NCI-H226 (cell line): ENCODE measurements at regions not wholly inside any gene's neighbourhood (a gene's known extent, or its start where the extent isn't known, plus 50 kb on each side); places are given as distances from the start of the nearest gene placed in this dataset.
"Not testable (repeated sequence)": the region's sequence is repeated elsewhere in the genome, so short reads cannot be mapped to it uniquely, and the experiment has no call there.

Source experiments
- DNase-seq: peaks from one replicate; pipeline ENCODE4 v3.0.0-alpha.2; 2015

DNA sequence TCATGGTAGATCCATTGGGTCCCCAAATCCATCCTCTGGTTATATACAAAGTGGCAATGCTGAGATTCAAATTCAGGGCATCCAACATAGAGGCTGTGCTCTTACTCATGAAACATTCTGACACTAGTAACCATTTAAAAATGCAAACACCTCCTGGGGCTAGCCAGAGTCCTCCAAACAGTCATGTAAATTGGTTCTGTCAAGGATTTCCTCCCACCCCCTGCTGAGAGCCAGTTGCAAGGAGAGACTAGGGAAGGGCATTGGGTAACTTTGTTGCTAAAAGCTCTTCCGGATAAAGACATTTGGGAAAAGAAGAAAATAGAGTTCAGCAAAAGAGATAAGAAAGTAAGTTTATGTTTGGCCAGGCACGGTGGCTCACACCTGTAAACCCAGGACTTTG is 58.3 kb downstream of the ART5 start:
- not testable (repeated sequence) for DNase-seq

DNA sequence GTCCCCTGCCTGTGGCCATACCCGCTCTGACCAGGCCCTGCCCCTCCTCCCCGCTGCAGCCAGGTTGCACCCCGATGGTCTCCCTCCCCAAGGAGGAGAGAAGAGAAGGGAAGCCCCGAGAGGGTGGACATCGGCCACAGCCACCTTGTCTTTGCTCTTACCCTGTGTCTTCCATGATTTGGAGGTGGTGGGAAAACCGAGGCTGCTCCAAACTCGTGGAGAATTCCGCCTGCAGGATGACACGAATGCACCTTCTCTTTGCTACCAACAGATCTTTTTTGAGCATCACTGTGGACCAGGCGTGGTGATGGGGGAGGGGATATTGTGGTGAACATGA is 60.4 kb downstream of the ART5 start:
- DNase-seq = not testable (repeated sequence)

DNA sequence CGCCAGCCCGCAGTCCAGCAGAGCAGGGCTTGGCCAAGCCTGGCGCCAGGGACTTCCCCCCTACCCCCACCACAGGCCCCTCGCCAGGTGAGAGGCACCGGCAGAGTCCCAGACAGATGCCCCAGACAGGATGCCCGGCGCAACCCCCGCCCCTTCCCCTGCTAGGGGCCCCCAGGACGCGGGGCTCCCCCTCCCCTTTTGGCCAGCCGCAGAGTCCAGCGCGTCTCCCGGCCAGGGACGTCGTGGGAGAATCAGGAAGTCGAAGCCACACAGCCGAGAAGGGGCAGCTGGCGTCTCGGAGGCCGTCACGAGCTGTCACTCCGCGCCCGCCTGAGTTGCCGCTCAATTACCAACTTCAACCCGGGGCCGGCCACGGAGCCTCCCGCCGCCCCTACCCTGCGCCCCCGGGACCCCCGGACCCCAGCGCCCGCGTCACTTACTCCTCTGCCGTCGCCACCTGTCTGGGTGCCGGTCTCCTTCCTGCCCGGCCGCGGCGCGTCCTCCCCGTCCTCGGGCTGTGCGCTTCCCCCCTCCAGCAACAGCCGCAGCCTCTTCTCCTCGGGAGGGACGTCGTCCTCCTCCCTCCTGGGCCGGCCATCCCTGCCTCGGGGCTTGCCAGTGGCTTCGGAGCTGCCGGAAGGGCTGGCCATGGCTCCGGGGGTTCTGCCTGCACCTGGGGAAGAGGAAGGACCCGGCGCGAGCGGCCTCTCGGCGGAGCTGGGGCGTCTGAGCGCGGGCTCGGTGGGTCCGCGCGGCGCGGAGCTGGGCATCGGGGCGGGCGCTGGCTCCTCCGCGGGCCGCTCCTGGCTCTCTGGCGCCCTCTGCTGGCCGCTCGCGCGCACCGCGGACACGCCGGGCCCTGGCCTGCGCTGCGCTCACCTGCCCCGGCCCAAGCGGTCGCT is 61.1 kb downstream of the ART5 start:
- peak; percentile 3 for DNase-seq

DNA sequence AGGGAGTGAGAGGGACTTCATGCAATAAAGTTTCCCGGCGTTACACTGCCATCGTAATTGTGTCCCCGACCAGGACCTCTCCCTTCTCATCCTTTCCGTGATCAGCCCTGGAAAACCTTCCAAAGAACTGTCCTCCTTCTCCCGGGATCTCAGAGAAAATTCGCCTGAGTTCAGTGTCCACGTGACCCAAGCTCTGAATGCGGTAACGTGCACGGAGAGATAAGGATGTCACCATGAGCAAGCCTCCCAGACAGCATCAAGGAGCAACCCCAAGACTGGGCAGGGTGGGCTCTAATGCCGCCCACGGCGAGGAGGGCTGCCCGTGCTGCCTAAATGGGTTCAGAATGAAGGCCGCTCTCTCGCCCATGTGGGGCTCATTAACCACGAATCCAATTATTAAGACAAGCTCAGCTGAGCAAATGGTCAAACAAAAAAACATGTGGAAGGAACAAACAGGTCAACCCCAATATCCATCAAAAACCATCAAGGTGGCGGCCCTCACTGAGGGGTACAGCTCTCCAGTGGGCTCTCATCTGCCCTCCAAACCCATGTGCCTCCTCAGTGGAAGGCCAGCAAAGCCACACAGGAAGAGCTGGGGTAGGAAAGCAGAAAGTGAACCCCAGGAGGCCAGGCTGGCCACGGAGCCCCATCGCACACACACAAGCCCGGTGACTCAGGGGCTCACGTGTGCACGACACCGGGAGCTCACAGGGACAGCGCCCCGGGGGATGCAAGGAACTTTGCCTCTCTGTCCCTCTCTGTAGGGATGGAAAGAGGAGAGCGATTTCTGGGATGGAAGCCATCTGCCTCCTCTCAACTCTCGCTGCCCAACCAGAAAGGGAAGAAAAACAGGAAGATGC is 62.0 kb downstream of the ART5 start:
- DNase-seq = not testable (repeated sequence)

DNA sequence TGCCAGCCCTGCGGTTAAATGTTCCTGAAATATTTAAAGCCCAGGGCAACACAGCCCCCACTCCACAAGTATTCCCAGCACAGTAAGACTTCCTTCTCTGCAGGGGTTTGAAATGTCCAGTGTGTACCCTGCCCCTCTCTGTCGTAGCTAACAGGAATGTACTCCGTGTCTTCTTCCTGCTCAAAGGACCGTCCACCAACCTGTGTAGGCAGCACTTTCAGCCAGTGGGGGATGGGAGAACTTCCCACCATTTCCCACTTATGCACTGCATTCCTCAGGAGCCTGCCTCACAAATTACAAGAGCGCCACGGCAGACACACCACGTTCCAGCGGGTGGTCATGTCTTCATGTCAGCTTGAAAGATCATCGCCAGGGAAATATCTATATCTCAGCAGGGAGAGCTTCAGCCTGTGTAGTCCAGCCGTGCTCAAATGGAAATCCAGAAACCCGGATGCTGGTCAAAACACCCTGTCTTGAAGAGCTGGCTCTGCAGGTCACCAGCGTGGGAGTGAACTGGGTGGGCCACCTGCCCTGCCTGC is 65.7 kb downstream of the ART5 start:
- not testable (repeated sequence) for DNase-seq

DNA sequence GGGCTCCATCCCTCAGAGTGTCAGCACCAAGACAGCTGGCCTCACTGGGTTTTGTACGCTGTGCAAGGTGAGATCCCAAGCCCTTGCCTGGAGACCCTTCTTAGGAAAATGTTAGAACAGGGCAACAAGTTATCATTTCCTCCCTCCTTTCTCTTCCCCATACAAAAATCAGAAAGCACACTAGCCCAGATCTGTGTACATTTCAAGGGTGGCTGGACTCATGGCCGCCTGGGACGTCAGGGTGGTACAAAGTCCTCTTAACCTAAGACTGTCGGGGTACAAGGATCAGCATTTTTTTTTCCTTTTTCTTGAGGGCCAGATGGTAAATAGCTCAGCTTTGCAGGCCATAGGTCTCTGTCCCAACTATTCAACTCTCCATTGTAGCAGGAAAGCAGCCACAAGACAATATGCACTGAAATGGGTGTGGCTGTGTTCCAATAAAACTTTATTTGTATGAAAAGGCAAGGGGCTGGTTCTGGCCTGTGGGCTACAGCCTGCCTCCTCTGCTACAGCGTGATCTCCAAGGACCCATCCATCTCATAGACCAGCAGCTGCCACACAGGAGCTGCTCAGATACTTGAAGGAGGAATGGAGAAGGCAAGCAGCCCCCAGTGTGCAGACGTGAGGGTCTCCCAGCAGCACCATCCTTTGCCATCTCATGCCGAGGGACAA is 68.7 kb downstream of the ART5 start:
- DNase-seq = not testable (repeated sequence)

DNA sequence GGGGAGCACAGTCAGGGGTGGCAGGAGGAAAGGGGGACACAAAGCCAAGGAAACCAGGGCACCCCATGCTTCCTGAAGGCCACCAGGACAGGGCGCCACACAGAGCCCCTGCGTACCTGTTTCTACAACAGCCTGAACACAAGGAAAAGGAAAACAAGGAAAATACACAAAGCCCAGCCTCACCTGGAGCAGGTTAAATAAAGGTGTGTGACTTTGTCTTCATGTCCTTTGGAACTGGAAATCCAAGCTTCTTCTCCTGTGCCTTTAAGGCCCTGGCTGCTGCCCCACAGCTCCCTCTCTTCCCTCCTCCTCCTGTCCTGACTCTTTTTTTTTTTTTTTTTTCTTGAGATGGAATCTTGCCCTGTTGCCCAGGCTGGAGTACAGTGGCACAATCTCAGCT is 70.0 kb downstream of the ART5 start:
- not testable (repeated sequence) for DNase-seq

DNA sequence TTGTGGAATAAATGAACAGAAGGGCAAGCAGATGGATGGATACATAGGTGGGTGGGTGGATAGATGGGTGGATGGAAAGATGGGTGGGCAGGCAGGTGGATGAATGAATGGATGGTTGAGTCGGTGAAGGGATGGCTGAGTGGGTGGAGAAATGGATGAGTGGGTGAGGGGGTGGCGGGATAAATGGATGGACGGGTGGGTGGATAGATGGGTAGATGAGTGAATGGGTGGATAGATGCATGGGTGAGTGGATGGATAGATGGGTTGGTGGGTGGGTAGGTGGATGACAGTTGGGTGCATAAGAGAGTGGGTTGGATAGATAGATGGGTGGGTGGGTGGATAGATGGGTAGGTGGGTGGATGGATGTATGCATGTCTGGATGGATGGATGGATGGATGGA is 76.0 kb downstream of the ART5 start:
- DNase-seq = not testable (repeated sequence)

DNA sequence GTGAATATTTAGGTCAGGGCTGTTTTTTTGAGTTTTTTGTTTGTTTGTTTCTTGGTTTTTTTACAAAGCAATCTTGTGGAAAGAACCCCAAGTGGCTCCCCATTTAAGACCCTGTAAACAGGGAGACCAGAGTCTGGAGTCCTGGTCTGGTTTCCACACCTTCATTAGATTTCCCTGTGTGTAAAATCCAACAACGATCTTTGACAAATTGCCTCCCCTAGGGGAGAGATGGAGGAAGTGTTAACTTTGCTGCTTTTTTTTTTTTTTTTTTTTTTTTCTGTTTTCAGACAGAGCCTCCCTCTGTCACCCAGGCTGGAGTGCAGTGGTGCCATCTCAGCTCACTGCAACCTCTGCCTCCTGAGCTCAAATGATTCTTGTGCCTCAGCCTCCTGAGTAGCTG is 77.4 kb downstream of the ART5 start:
- not testable (repeated sequence) for DNase-seq

DNA sequence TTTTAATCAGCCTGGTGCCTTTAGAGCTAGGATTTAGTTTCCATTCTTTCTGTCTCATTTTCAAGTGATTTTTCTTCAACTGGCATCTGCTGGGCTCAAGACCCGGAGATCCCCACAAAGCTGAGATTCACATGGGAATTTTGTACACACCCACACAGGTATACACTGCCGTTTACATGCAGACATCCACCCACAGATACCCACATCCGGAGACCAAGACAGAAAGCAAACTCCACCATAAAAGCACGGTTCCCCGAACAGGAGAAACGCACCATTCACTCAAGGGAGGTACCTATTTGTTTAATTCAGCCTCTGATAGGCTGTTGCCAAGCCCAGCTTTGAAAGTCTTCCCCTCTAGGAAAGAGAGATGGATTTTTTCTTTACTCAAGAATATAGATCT is 87.2 kb downstream of the ART5 start:
- DNase-seq = not testable (repeated sequence)

DNA sequence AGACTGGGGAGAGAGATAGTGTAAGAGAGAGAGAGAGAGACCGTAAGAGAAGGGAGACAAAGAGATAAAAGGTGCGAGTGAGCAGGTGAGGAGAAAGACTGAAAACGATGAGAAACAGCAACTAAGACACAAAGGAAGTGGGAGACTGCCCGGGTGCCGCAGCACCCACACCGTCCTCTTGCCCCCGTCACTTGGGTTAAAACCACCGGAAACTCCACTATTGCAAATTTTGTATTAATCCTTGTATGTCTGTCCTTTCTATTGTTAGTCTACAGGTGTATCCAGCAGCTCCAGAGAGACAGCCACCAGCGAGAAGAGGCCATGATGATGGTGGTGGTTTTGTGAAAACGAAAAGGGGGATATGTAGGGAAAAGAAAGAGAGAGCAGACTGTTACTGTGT is 96.8 kb downstream of the ART5 start:
- not testable (repeated sequence) for DNase-seq

DNA sequence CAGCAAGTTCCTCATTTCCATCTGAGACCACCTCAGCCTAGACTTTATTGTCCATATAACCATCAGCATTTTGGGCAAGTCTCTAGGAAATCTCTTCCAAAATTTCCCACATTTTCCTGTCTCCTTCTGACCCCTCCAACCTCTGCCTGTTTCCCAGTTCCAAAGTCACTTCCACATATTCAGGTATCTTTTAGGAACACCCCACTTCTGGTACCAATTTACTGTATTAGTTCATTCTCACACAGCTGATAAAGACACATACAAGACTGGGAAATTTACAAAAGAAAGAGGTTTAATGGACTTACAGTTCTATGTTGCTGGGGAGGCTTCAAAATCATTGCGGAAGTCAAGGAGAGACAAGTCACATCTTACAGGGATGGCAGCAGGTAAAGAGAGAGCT is 103.6 kb downstream of the ART5 start:
- not testable (repeated sequence) for DNase-seq

DNA sequence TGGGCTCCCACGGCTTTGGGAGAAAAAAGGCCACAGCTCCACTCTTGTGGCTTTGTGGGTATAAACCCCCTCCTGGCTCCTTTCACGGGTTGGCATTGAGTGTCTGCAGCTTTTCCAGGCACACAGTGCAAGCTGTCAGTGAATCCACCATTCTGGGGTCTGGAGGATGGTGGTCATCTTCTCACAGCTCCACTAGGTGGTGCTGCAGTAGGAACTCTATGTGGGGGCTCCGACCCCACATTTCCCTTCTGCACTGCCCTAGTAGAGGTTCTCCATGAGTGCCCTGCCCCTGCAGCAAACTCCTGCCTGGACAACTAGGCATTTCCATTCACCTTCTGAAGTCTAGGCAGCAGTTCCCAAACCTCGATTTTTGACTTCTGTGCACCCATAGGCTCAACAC is 104.5 kb downstream of the ART5 start:
- not testable (repeated sequence) for DNase-seq

DNA sequence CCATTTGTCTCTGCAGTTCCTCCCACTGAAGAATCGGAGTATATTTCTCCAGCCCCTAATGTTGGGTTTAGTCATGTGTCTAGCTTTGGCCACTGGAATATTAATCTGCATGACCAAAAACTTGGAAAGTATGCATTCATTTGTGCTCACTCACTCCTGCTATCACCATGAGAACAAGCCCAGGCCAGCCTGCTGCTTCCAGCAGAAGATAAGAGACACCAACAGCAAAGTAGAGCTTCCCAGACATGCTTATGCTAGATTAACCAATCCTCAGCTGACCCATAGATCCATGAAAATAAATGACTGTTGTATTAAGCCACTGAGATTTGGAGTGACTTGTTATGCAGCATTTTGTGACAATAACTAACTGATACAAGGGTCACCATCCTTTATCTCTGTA is 108.8 kb downstream of the ART5 start:
- not testable (repeated sequence) for DNase-seq

DNA sequence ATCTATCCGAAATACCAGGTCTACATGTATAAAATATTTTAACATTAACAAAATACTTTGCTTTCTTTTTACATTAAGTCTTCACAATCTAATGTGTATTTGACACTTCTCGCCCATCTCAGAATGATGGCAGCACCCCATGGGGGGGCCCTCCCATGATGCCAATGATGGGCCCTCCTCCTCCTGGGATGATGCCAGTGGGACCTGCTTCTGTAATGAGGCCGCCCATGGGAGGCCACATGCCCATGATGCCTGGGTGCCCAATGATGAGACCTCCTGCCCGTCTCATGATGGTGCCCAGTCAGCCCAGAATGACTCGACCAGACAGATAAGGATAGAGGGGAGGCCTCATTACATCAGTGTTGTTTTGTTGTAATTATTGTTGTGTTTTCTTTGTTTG is 110.5 kb downstream of the ART5 start:
- DNase-seq = not testable (repeated sequence)

DNA sequence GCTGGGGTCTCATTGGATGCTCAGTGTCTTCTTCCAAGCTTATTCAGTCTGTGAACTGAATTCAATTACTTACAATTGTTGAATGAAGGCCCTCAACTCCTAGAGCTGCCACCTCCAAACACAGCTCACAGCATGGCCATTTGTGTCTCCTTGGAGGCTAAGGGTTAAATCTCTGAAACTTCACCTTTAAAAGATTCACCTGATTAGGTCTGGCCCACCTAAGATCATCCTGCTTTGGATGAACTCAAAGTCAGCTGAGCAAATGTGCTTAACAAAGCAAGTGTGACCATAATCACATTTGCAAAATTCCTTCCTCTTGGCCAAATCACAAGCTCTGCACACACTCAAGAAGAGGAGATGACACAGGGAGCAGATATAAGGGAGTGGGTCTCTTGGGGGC is 118.2 kb downstream of the ART5 start:
- not testable (repeated sequence) for DNase-seq

DNA sequence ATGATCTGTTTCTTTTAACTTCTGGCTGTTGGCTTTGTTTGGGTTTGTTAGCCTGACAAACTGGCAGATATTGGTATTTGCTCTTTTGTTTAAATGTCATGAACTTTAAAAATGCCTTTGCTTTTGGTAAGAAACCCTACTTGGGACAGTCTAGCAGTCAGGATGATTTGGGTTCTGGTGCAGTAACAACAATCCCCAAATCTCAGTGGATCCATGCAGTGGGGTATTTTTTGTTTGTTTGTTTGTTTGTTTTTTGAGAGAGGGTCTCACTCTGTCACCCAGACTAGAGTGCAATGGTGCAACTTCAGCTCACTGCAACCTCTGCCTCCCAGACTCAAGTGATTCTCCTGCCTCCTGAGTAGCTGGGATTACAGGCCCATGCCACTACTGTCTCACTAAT is 120.9 kb downstream of the ART5 start:
- DNase-seq = not testable (repeated sequence)

DNA sequence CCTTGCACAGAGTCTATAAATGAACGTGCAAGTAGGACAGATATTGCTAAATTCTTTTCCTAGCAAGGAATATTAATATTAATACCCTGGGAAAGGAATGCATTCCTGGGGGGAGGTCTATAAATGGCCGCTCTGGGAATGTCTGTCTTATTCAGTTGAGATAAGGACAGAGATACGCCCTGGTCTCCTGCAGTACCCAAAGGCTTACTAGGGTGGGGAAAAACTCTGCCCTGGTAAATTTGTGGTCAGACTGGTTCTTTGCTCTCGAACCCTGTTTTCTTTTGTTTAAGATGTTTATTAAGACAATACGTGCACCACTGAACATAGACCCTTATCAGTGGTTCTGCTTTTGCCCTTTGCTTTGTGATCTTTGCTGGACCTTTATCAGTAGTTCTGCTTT is 122.0 kb downstream of the ART5 start:
- not testable (repeated sequence) for DNase-seq

DNA sequence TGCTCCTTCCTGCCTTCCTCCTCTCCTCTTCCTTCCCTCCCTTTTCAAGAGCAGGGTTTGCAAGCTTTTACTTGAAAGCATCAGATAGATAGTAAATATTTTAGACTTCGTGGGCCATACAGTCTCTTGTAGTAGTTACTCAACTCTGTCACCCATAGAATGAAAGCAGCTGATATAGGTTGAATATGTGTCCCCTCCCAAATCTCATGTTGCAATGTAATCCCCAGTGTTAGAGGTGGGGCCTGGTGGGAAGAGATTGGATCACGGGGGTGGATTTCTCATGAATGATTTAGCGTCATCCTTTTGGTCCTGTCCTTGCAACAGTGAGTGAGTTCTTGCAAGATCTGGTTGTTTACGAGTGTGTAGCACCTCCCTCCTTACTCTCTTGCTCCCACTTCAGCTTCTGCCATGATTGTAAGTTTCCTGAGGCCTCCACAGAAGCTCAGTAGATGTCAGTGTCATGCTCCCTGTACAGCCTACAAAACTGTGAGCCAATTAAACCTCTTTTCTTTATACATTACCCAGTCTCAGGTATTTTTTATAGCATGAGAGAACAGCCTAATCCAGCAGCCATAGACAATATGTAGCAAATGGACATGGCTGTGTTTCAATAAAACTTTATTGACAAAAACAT is 124.7 kb downstream of the ART5 start:
- not testable (repeated sequence) for DNase-seq

DNA sequence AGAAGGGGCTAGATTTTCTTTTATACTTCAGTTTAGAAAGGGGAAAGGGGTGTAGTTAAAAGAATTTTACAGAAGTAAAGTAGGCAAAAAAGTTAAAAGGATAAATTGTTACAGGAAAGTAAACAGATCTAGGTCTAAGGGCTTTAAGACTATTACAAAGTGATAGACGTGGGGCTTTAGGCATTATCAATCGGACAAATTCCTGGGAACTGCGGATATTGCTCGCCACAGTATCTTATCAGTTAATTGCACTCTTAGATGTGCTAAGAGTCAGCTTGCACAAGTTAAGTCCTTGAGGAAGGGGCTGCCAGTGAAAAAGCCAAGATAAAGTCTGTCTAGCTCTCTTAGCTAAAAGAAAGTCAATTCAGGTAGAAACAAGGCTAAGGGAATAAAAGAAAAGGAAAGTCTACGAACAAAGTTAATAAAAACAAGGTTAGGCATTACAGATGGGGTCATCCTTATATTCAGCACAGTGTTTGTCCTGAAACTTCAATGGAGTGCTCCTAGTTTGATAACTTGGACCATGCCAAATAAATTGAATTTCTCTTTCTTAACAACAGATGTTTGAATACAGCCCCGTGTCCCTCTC is 125.4 kb downstream of the ART5 start:
- DNase-seq = not testable (repeated sequence)

DNA sequence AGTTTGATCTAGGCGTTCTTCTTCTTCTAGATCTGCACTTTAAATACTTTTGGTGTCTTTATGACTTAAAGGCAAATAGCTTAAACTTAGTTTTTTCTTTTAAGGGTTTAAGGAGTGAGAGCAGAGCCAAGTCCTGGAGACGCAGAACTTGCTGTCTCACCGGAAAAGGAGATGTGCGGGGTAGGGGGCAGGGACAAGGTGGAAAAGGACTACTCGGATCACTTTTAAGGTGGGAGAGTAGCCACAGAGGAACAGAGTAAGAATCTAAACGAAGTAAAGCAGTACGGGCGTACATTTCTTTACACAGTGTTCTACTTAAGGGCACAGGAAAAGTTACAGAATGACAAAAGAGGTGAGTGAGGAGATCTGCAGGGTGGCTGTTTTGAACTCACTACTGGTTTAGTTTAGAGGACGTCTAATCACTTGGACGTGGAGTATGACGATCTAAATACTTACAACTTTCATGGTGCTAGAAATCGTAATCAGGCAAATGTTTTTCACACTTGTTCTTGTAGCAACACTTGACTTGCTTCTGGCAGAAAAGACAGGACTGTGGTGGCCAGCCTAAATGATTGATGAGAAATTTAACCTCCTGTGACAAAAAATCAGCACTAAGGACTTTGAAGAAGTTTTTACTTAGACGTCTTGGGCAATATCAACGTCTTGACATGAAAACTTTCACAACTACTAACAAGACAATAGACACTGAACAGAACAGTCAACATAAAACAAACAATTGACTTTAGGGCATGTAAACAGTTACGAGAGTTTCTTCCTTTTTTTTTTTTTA is 127.0 kb downstream of the ART5 start:
- not testable (repeated sequence) for DNase-seq
